Endodermal cell (in vitro differentiated cells): ENCODE measurements at regions not wholly inside any gene's neighbourhood (a gene's known extent, or its start where the extent isn't known, plus 50 kb on each side); places are given as distances from the start of the nearest gene placed in this dataset.

Source experiments
- DNase-seq: peaks from one replicate; pipeline ENCODE4 v3.0.0-alpha.2; 2017
- H3K27ac ChIP-seq: 2 replicates; pipeline ENCODE4 v1.5.1; 2013; ENCODE audit warnings: mild to moderate bottlenecking, low read depth, low read length, moderate library complexity
- H3K27me3 ChIP-seq: 2 replicates; pipeline ENCODE4 v1.6.1; 2013; ENCODE audit warnings: mild to moderate bottlenecking, low read length, moderate library complexity; ENCODE audit not compliant: insufficient read depth, control insufficient read depth, poor library complexity, severe bottlenecking
- H3K36me3 ChIP-seq: 2 replicates; pipeline ENCODE4 v1.7.0; 2013; ENCODE audit warnings: mild to moderate bottlenecking, low read length, moderate library complexity; ENCODE audit not compliant: control insufficient read depth, insufficient read depth
- H3K4me1 ChIP-seq: one replicate; pipeline ENCODE4 v1.7.0; 2013; ENCODE audit warnings: low read length; ENCODE audit not compliant: control insufficient read depth, insufficient read depth
- H3K4me3 ChIP-seq: 2 replicates; pipeline ENCODE4 v1.5.1; 2013; ENCODE audit warnings: mild to moderate bottlenecking, low read length, moderate library complexity
- H3K9ac ChIP-seq: 2 replicates; pipeline ENCODE4 v1.6.1; 2013; ENCODE audit warnings: mild to moderate bottlenecking, low read length, moderate library complexity; ENCODE audit not compliant: poor library complexity, severe bottlenecking; ENCODE audit errors: extremely low read depth
- H3K9me3 ChIP-seq: 2 replicates; pipeline ENCODE4 v1.6.1; 2013; ENCODE audit warnings: mild to moderate bottlenecking, low read length, moderate library complexity; ENCODE audit not compliant: control insufficient read depth
- H3K27ac Mint-ChIP-seq: 2 replicates; pipeline ENCODE4 v1.8.0; 2020; ENCODE audit warnings: mixed read lengths
- H3K27me3 Mint-ChIP-seq: 2 replicates; pipeline ENCODE4 v1.8.0; 2021; ENCODE audit warnings: mild to moderate bottlenecking, mixed read lengths; ENCODE audit not compliant: insufficient read depth
- H3K36me3 Mint-ChIP-seq: 2 replicates; pipeline ENCODE4 v1.8.0; 2020; ENCODE audit warnings: low read depth, mixed read lengths
- H3K4me1 Mint-ChIP-seq: 2 replicates; pipeline ENCODE4 v1.8.0; 2020; ENCODE audit warnings: mixed read lengths
- H3K4me3 Mint-ChIP-seq: 2 replicates; pipeline ENCODE4 v1.8.0; 2020; ENCODE audit warnings: mild to moderate bottlenecking, moderate library complexity, mixed read lengths
- H3K9me3 Mint-ChIP-seq: 2 replicates; pipeline ENCODE4 v1.8.0; 2020; ENCODE audit warnings: mild to moderate bottlenecking, mixed read lengths
- WGBS, 2 experiments: methylation state at CpG; one replicate each; pipeline versions ENCODE4 v1.1.5 to v1.1.7; 2013; ENCODE audit warnings: missing lambda C conversion rate in 2 of 2, mixed read lengths in 1 of 2; ENCODE audit not compliant: insufficient coverage in 1 of 2, insufficient read length in 1 of 2; 5-methylcytosine and 5-hydroxymethylcytosine counted together
- TF ChIP-seq, protein P1 (sequence below): fragments of 200-600 bp; sonication (generic); conservative IDR thresholded peaks from 2 replicates; pipeline ENCODE4 v1.5.0; 2021; ENCODE audit warnings: antibody characterized with exemption, mild to moderate bottlenecking

- Histone ChIP-seq H3K36me3 (no peaks in the 10 kb centered on the region), H3K9ac (no peak overlapping the region), H3K4me1 (no peaks in the 10 kb centered on the region), H3K27ac (no peak overlapping the region), H3K9me3 (peaks cover 17% of the 10 kb centered on the region), H3K4me3 (no peak overlapping the region), H3K27me3 (no peaks in the 10 kb centered on the region)
- Mint-ChIP-seq H3K9me3 (no peaks in the 10 kb centered on the region), H3K4me1 (peaks cover 5% of the 10 kb centered on the region), H3K36me3 (no peaks in the 10 kb centered on the region), H3K27ac (no peak overlapping the region), H3K27me3 (no peaks in the 10 kb centered on the region), H3K4me3 (no peak overlapping the region)
- DNase-seq, result no peak
- WGBS, 2 experiments, result 75 to 80% methylated on average over 1 of the region's 1 CpG
- TF ChIP-seq, protein P1, sequence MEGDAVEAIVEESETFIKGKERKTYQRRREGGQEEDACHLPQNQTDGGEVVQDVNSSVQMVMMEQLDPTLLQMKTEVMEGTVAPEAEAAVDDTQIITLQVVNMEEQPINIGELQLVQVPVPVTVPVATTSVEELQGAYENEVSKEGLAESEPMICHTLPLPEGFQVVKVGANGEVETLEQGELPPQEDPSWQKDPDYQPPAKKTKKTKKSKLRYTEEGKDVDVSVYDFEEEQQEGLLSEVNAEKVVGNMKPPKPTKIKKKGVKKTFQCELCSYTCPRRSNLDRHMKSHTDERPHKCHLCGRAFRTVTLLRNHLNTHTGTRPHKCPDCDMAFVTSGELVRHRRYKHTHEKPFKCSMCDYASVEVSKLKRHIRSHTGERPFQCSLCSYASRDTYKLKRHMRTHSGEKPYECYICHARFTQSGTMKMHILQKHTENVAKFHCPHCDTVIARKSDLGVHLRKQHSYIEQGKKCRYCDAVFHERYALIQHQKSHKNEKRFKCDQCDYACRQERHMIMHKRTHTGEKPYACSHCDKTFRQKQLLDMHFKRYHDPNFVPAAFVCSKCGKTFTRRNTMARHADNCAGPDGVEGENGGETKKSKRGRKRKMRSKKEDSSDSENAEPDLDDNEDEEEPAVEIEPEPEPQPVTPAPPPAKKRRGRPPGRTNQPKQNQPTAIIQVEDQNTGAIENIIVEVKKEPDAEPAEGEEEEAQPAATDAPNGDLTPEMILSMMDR, result no peak
These were observed 231.0 kb downstream of the SOD2 start for GRCh38 chr6:159461998-159462397.

DNA sequence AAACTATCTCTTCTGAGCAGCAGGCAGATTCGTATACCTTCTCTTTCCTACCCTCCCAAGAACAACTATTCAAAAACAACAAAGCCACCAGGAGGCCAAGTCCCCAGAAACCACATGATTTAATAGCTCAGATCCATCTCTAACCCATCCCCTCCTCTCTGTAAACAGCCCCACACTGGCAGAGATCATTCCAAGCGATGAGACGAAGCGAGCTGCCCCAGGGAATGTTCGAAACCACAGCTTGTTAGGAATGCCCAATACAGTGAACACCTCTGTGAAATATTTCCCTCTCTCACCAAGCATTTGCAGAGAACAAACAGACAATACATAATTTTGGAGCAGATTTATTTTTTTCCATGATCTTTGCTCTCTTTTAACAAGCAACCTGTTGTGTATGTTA lies 231.8 kb downstream of the SOD2 start:
- Histone ChIP-seq H3K9ac (no peak overlapping the region), H3K9me3 (peaks cover 17% of the 10 kb centered on the region), H3K4me3 (no peak overlapping the region), H3K27me3 (no peaks in the 10 kb centered on the region), H3K36me3 (no peaks in the 10 kb centered on the region), H3K27ac (no peak overlapping the region), H3K4me1 (no peaks in the 10 kb centered on the region)
- Mint-ChIP-seq H3K36me3 (no peaks in the 10 kb centered on the region), H3K27ac (no peak overlapping the region), H3K4me1 (peaks cover 5% of the 10 kb centered on the region), H3K9me3 (no peaks in the 10 kb centered on the region), H3K27me3 (no peaks in the 10 kb centered on the region), H3K4me3 (no peak overlapping the region)
- no peak for DNase-seq
- TF ChIP-seq, protein P1, result no peak
- 64 to 92% methylated on average over 4 to 5 of the region's 5 CpGs for WGBS, 2 experiments

DNA sequence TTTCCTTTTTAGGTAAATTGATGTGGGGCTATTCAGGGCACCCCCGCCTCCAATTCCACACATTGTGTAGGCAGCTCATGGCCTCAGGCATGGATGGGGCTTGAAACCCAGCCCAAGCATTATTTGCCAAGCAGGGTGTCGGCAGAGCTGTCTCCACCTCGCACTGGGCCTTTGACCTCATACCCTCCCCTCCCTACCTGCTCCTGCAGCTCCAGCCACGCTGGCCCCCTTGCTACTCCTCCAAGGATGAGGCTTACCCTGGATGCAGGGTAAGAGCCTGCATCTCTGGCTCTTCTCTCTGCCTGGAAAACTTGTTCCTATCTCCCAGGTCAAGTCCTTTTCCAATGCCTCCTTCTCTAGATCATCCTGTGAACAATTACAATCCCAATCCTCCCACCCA lies 232.6 kb downstream of the SOD2 start:
- H3K27me3 ChIP-seq, result no peaks in the 10 kb centered on the region
- Mint-ChIP-seq H3K36me3 (no peaks in the 10 kb centered on the region), H3K27ac (no peak overlapping the region), H3K27me3 (no peaks in the 10 kb centered on the region), H3K4me3 (no peak overlapping the region), H3K4me1 (peaks cover 5% of the 10 kb centered on the region), H3K9me3 (no peaks in the 10 kb centered on the region)
- 68 to 100% methylated on average over 1 to 4 of the region's 4 CpGs for WGBS, 2 experiments
- DNase-seq, result no peak
- no peaks in the 10 kb centered on the region for H3K4me1 ChIP-seq
- no peak overlapping the region for H3K9ac ChIP-seq
- H3K9me3 ChIP-seq, result peaks cover 24% of the 10 kb centered on the region
- TF ChIP-seq, protein P1, result no peak
- no peaks in the 10 kb centered on the region for H3K36me3 ChIP-seq
- no peak overlapping the region for H3K27ac ChIP-seq
- no peak overlapping the region for H3K4me3 ChIP-seq
